ENCODE measurements at regions not wholly inside any gene's neighbourhood (a gene's known extent, or its start where the extent isn't known, plus 50 kb on each side); places are given as distances from the start of the nearest gene placed in this dataset.

- intact Hi-C loops (cut with DNase I; ENCODE audit: low total_unique reads) = no loop called here
- TF ChIP-seq POLR2A (IDR thresholded peaks at IDR 0.05) (no peak), CTCF (IDR thresholded peaks at IDR 0.05 in 4 of 5, conservative IDR thresholded peaks at IDR 0.05 in 1 of 5) (no peak)
- H3K9me3 ChIP-seq = no peaks in the 10 kb centered on the region
- H3K36me3 ChIP-seq = no peaks in the 10 kb centered on the region
- no peaks in the 10 kb centered on the region for H3K4me1 ChIP-seq
- no peaks in the 10 kb centered on the region for H3K27me3 ChIP-seq
- no peak overlapping the region for H3K27ac ChIP-seq
- ATAC-seq = no peak
- no peak for DNase-seq
- no peak overlapping the region for H3K4me3 ChIP-seq
- in situ Hi-C loops (cut with MboI; ENCODE audit: low sequenced_read_pairs in 4 of 4) = loop anchor here in 1 of 4 donors (10.0 kb wide), 1 partner anchor 64 kb away; no protein-coding TSS in a partner anchor
These were observed 199.1 kb upstream of the KCND3 start for GRCh38 chr1:112188611-112189010.

- Histone ChIP-seq H3K4me1 (no peaks in the 10 kb centered on the region), H3K36me3 (no peaks in the 10 kb centered on the region), H3K27me3 (no peaks in the 10 kb centered on the region), H3K4me3 (no peak overlapping the region), H3K27ac (no peak overlapping the region), H3K9me3 (no peaks in the 10 kb centered on the region)
- TF ChIP-seq CTCF (IDR thresholded peaks at IDR 0.05 in 4 of 5, conservative IDR thresholded peaks at IDR 0.05 in 1 of 5) (no peak), POLR2A (IDR thresholded peaks at IDR 0.05) (no peak)
- intact Hi-C loops (cut with DNase I; ENCODE audit: low total_unique reads) = no loop called here
- ATAC-seq (no peak), DNase-seq (no peak)
- in situ Hi-C loops (cut with MboI; ENCODE audit: low sequenced_read_pairs in 4 of 4) = no loop called here
These were observed 199.9 kb upstream of the CTTNBP2NL start for GRCh38 chr1:112196008-112196588.

DNA sequence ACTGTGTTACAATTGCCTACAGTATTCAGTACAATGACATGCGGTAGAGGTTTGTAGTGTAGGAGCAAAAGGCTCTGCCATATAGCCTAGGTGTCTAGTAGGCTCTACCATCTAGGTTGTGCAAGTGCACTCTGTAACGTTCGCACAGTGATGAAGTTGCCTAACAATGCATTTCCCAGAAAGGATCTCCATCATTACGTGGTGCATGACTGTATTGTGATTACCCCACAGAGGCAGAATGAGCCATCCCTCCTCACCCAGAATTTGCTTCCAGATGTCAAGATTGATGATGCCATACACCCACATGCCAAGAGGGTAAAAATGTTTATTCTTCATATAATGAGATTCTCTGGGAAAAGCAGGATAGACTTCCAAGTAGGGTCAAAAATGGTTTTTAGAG is 199.3 kb upstream of the CTTNBP2NL start:
- DNase-seq = no peak
- Histone ChIP-seq H3K27me3 (no peaks in the 10 kb centered on the region), H3K4me1 (no peaks in the 10 kb centered on the region), H3K27ac (no peak overlapping the region), H3K9me3 (no peaks in the 10 kb centered on the region), H3K36me3 (no peaks in the 10 kb centered on the region), H3K4me3 (no peak overlapping the region)
- intact Hi-C loops (cut with DNase I; ENCODE audit: low total_unique reads) = no loop called here
- no peak for ATAC-seq
- in situ Hi-C loops (cut with MboI; ENCODE audit: low sequenced_read_pairs in 4 of 4) = no loop called here
- TF ChIP-seq CTCF (IDR thresholded peaks at IDR 0.05 in 4 of 5, conservative IDR thresholded peaks at IDR 0.05 in 1 of 5) = no peak
- no peak for TF ChIP-seq POLR2A (IDR thresholded peaks at IDR 0.05)

- no peaks in the 10 kb centered on the region for H3K27me3 ChIP-seq
- H3K27ac ChIP-seq = no peak overlapping the region
- no peaks in the 10 kb centered on the region for H3K4me1 ChIP-seq
- in situ Hi-C loops (cut with MboI; ENCODE audit: low sequenced_read_pairs in 4 of 4) = no loop called here
- no peak for TF ChIP-seq CTCF (IDR thresholded peaks at IDR 0.05 in 4 of 5, conservative IDR thresholded peaks at IDR 0.05 in 1 of 5)
- no peak for TF ChIP-seq POLR2A (IDR thresholded peaks at IDR 0.05)
- no peak overlapping the region for H3K4me3 ChIP-seq
- no peak for ATAC-seq
- no peak for DNase-seq
- no peaks in the 10 kb centered on the region for H3K9me3 ChIP-seq
- H3K36me3 ChIP-seq = no peaks in the 10 kb centered on the region
- intact Hi-C loops (cut with DNase I; ENCODE audit: low total_unique reads) = no loop called here
These were observed 186.5 kb upstream of the CTTNBP2NL start for GRCh38 chr1:112209493-112209892.

GRCh38 chr1:112219267-112219666 is 176.7 kb upstream of the CTTNBP2NL start:
- H3K27me3 ChIP-seq = no peaks in the 10 kb centered on the region
- ATAC-seq = no peak
- no peak overlapping the region for H3K27ac ChIP-seq
- in situ Hi-C loops (cut with MboI; ENCODE audit: low sequenced_read_pairs in 4 of 4) (no loop called here), intact Hi-C loops (cut with DNase I; ENCODE audit: low total_unique reads) (no loop called here)
- no peaks in the 10 kb centered on the region for H3K4me1 ChIP-seq
- no peaks in the 10 kb centered on the region for H3K9me3 ChIP-seq
- TF ChIP-seq CTCF (IDR thresholded peaks at IDR 0.05 in 4 of 5, conservative IDR thresholded peaks at IDR 0.05 in 1 of 5) = no peak
- no peak for TF ChIP-seq POLR2A (IDR thresholded peaks at IDR 0.05)
- H3K4me3 ChIP-seq = no peak overlapping the region
- no peak for DNase-seq
- H3K36me3 ChIP-seq = no peaks in the 10 kb centered on the region
